HG03565 (cell line): ENCODE measurements at regions not wholly inside any gene's neighbourhood (a gene's known extent, or its start where the extent isn't known, plus 50 kb on each side); places are given as distances from the start of the nearest gene placed in this dataset.
"Not testable (repeated sequence)": the region's sequence is repeated elsewhere in the genome, so short reads cannot be mapped to it uniquely, and the experiment has no call there.

ENCODE experiments used
- ATAC-seq: cut with Tn5 transposase; IDR thresholded peaks from one replicate; pipeline ENCODE4 v1.9.1; 2021; ENCODE audit warnings: mild to moderate bottlenecking, moderate library complexity; ENCODE audit not compliant: unreplicated experiment

- ATAC-seq, result no peak
Observed at GRCh38 chr6:167748458-167749379, 78.0 kb upstream of the AFDN start.

GRCh38 chr6:167750956-167751358 lies 75.8 kb upstream of the AFDN start:
- no peak for ATAC-seq

GRCh38 chr6:167751579-167752115 lies 75.1 kb upstream of the AFDN start:
- no peak for ATAC-seq

- not testable (repeated sequence) for ATAC-seq
Observed at GRCh38 chr6:167753281-167753680, 73.4 kb upstream of the AFDN start.

- no peak for ATAC-seq
Observed at GRCh38 chr6:167754691-167755090, 72.0 kb upstream of the AFDN start.

- no peak for ATAC-seq
Observed at GRCh38 chr6:167755461-167755860, 71.2 kb upstream of the AFDN start.

GRCh38 chr6:167756597-167756996 lies 70.1 kb upstream of the AFDN start:
- ATAC-seq, result no peak

- no peak for ATAC-seq
Observed at GRCh38 chr6:167757249-167757648, 69.5 kb upstream of the AFDN start.

GRCh38 chr6:167757821-167758220 lies 68.9 kb upstream of the AFDN start:
- no peak for ATAC-seq

GRCh38 chr6:167758309-167759023 lies 68.2 kb upstream of the AFDN start:
- no peak for ATAC-seq

- no peak for ATAC-seq
Observed at GRCh38 chr6:167759206-167759605, 67.5 kb upstream of the AFDN start.

- no peak for ATAC-seq
Observed at GRCh38 chr6:167759912-167760311, 66.8 kb upstream of the AFDN start.

- no peak for ATAC-seq
Observed at GRCh38 chr6:167760979-167761793, 65.5 kb upstream of the AFDN start.

- no peak for ATAC-seq
Observed at GRCh38 chr6:167761794-167762258, 64.9 kb upstream of the AFDN start.

GRCh38 chr6:167762259-167762962 lies 64.3 kb upstream of the AFDN start:
- ATAC-seq, result no peak

GRCh38 chr6:167763056-167763944 lies 63.4 kb upstream of the AFDN start:
- no peak for ATAC-seq

- no peak for ATAC-seq
Observed at GRCh38 chr6:167764215-167764614, 62.5 kb upstream of the AFDN start.

- no peak for ATAC-seq
Observed at GRCh38 chr6:167764713-167765479, 61.8 kb upstream of the AFDN start.
